Bone marrow (tissue), 2 donors: ENCODE measurements at regions not wholly inside any gene's neighbourhood (a gene's known extent, or its start where the extent isn't known, plus 50 kb on each side); places are given as distances from the start of the nearest gene placed in this dataset.

Experiments used
- DNase-seq, 2 donors: peaks; one replicate each; lab custom pipeline; 2025; lab: John Stamatoyannopoulos, UW

DNA sequence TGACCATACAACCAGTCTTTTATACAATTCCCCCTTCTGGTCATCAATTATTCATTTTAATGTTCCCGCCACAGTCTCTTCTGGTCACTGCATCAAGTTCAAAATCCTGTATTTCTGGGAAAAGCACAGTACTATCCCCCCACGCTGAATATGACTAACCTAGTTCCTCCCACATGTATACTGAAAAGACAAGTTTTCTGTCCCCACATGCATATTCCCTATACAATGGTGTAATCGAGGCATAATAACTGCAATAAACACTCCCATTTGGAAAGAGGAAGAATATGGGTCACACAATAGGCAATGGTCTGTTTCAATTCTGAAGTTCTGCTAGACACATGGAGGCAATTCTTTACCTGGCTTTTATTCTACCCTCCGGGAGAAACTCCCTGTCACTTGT lies 344.9 kb downstream of the EFNA5 start:
- no peak for DNase-seq

DNA sequence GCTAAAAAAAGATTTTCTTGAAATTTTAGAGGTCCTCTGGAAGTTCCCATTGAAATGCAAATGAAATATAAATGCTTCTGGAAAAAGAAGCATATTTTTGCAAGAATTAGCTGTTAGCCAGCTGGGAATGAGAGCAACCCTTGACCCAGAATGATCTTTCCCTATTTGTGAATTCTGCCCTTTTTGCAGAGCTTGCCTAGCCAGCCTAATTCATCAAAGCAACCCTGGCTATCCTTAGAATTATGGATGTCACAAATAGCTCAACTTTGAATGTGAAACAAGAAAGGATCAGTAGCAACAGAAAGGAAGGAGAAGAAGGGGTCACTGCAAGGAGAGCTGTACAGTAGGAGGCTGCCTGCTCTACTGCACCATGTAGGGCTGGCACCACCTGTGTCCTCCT lies 345.9 kb downstream of the EFNA5 start:
- DNase-seq = no peak

DNA sequence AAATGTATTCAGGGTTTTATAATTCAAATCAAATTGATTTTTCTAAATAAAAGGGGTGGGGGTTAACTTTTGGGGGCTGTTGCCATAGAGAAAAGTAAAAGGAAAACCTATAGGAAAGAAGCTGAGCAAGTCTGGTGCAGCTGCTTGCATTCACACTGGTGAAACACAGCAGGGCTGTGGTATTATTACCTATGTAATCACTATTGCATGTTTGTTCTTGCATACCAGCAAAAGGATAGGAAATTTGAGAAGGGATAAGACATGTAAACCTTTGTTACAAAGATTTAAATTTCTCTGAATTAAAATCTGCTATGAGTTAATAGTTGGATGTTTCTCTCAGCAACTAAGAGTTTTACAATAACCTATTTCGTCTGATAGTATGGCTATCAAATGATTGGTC lies 346.7 kb downstream of the EFNA5 start:
- DNase-seq = no peak

DNA sequence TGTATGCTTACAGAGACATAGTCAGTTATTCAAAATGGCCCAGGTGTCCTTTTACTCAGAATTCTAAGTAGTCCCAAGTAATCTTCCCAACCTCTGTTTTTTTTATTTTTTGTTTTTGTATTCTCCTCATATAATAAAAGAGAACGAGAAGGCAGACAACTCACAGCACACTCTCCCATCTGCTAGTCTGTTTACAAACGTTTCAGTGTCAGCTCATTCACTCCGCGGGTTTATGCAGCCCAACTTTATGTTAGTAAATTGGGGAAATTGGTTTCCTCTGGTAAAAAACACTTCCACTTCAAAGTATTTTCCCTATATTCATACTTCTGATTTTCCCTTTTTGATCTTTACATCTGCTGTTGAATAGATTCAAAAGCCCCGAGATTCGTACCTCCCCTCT lies 347.2 kb downstream of the EFNA5 start:
- no peak for DNase-seq

DNA sequence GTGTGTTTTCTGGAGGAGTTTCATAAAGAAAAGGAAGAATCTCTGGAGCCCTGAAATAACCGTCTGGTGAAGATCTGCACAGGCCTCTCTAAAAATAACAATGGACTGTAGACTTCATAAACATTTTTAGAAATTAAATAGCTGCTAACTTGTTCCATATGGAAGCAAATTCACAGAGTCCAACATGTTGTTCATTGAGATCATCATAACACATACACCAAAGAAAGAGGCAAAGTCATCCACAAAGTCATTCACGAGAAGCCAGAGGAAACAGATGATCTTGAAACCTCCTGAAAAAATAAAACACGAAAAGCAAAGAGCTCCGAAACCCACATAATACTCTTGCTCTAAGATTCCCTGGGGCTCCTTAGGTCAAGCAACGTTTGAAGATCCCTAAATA lies 347.8 kb downstream of the EFNA5 start:
- no peak for DNase-seq

DNA sequence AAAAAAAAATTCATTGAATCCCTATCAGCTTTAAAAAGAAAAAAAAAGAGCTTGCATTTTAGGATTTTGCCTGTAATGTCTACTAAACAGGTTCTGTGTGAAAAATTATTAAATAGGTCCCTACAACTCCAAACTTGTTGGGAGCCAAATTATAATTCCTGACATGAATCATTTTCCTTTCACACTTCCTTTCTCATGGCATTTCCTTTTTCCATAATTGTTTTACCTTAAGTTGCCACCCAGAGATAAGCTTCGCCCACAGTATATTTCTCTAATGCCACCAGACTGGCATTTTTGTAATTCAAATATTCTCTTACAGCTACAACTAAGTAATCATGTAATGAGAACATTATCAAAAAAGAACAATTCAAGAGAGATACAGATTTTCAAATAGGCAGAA lies 348.8 kb downstream of the EFNA5 start:
- no peak for DNase-seq

DNA sequence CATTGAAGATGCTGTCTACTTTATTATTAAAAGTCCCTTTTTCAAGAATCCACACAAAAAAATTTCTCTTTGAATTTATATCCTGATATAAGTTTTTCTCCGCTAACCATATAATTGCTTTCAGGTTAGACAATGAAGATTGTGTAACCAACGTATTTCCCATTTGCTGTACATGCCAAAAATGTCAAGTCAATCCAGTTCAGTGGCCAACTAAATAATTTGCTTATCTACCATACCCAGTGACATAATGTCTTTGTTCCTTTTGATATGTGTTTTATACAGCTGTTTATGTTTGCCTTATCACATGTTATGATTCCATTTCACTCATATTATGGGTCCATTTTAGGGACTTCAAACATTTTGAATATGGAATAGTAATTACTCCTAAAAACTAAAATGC lies 349.9 kb downstream of the EFNA5 start:
- DNase-seq = no peak

DNA sequence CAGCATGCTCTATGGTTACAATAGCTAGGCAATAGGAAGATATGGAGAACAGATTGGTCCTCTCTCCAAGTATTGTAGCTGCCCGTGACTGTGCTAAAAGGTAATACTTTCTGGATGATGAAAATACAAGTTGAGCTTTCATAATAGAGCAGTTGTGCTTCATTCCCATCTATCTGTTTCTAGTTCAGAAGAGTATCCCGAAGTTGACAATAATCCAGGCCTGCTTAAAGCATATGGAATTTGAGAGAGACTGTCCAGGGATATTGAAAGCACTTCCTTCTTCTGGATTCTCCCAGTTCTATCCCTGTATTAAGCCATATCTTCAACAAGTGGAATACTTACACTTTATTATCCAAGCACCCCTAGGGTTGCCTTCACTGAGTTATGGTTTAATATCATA lies 350.4 kb downstream of the EFNA5 start:
- no peak for DNase-seq

DNA sequence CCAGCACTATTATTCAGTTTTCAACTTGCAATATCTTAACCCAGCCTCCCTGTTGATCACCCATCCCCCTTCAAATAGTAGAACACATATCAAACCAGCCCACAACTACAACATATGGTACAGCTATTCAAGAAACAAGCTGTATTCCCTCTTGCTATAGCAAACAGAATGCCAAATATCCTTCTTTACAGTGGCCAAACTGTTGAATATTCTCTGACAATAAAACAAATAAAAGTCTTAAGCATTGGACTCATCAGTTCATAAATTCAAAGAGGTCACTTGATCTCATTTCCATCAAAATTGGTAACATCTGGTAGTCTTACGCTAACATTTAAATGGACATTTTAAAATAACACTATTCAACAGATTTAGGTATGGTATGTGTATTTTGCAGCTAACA lies 350.8 kb downstream of the EFNA5 start:
- DNase-seq = no peak

DNA sequence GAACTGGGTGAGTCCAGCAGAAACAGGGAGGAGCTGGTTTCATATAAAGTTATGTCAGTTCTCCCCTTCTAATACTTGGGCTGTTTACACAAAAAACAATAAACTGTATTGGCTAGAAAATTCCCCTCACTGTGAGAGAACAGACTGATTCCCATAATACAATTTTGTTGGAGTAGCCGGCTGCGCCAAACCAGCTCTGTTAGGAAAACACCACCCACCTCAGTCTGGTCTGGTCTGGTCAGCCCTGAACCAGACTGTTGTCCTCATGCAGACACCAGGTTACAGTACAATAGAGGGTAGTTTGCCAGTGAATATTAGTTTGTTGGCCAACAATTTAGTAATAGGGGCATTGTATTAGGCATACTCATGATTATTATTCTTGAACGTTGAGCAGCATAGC lies 356.4 kb downstream of the EFNA5 start:
- DNase-seq = no peak

DNA sequence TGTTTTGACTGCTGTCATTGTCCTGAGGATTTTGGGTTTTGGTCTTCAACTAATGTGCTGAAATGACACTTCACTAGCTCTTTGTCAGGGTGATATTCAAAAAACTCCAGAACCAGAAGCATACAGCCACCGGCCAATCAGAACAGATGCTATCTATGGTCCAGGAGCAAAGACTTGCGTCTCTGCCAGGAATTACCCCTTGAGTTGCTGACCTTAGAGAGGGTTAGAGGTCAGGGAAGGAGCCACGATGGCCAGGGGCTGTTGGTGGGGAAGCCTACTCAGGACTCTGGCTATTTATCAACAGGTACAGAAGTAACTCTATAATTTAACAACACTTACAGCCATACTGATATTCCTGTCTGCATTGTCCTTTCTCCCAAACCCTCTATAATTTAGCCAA lies 356.8 kb downstream of the EFNA5 start:
- DNase-seq = no peak

DNA sequence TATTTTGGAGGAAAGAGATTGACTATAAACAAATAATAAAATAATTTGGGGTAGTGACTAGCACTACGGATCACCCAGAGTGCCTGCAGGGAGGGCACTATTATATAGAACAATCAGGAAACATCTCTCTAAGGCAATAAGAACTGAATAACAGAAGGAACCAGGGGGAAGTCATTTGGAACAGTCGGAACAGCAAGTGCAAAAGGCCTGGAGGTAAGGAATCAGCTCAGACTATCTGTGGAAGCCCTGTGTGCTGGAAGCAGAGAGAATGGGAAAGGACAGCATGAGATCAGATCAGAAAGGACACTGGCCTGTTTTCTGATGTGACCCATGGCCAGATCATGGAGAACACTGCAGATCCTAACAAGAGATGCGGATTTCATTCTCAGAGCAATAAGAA lies 357.6 kb downstream of the EFNA5 start:
- no peak for DNase-seq

DNA sequence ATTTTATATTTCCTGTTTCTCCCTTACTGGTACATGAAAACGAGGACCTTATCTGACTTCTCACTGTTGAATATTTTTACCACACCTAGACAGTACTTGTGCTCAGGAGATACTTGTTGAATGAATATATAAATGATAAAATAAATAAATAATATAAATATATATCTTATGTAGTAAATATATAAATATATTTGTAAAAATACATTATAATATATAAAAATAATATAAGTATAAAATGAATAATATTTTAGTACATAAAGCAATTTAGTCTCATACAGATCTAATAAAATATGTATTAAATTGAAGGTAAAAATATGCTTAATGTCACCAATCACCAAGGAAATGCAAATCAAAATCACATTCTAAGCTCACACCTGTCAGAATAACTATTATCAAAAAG lies 360.6 kb downstream of the EFNA5 start:
- DNase-seq = no peak

DNA sequence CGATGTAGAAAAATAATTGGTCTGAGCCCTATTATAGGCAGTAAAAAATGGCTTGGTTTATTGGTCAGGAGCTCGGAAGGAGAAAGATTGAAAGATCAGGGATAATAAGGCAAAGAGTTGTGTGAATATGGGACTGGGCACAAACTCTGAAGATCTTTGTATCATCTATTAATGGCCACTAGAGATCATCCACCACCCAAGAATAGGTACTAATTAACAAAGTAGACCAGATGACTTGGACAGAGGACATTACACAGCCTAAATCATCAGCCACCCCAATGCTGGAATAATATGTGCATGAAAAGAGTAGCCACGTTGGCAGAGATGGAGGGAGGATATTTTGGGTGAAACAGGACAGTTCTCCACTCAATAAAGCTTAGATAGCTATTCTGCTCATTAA lies 364.1 kb downstream of the EFNA5 start:
- no peak for DNase-seq

DNA sequence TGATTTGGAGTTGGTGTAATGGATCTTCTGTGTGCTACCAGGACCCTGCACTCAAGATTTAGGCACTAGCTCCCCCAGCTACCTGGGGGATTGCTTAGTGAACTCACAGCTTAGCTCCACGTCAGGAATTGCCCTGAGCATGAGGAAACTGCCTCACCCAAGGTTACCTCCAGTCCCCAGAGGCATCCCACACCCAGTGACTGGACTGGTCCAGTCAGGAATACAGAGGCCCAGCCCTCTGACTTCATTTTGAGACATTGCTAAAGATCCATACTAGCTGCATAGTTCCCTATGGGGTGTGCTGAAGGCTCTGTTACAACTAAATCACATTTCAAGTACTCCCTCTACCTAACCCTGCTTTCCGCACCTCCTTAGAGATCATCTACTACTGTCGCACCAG lies 364.7 kb downstream of the EFNA5 start:
- DNase-seq = no peak

DNA sequence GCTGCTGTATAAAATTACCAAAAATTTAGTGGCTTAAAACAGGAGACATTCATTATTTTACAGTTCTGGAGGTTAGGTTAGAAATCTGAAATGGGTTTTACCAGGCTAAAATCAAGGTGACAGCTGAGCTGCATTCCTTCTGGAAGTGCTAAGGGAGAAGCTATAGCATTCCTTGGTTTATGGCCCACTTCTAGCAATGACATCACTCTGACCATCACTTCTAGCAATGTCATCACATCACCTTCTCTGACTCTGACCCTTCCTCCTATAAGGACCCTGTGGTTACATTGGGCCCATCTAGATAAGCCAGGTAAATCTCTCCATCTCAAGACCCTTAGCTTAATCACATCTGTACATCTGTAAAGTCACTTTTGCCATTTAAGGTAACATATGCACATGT lies 366.1 kb downstream of the EFNA5 start:
- no peak for DNase-seq

DNA sequence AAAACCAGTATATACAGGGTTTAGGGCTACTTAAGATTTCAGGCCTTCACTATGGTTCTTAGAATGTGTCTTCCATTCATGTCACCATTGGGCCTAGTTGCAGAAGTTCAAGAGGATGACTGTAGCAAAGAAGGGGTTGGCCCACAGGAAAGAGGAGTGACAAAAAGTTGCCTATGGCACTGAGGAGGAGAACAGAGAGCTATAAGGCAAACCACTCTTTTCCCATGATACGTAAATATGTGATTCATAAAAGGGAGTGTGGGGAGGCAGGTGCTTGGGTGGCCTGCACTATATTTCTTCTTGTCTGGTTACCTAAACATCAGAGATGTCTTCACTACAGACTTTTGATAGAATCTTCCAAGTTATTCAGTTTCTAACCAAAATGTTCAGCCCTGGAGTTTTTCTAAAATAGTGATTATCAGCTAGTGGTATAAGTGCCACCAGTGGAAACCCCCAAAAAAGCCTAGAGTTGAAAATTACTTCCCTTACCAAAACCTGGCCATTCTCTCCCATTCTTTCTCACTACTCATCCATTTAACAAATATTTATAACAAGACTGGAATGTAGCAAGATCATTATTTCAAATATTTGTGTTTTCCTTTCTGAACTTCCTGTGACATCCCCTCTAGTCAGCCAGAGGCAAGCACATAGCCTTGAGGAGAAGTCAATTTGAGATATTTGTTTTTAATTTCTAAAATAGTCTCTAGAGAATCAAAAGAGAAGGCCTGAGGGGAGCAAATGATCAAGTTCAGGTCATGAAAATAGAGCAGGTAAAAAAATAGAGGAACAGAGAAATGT lies 367.4 kb downstream of the EFNA5 start:
- no peak for DNase-seq

DNA sequence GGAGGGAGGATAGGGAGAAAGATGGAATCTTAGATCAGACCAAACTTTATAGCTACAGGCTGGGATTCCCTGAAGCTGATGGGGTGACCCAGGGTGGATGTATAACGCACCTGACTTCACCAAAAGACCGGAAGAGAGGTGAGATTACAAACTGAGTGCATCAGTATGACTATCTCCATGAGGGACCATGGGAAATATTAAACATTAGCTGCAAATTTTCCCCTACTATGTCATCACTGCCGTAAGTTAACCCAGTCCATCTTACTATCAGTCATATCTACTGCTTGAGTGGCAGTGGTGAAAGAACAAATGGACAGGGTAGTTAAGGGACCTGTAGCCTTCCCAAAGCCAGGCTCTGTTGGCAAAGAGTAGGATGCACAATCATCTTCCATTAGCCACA lies 368.3 kb downstream of the EFNA5 start:
- DNase-seq = no peak

DNA sequence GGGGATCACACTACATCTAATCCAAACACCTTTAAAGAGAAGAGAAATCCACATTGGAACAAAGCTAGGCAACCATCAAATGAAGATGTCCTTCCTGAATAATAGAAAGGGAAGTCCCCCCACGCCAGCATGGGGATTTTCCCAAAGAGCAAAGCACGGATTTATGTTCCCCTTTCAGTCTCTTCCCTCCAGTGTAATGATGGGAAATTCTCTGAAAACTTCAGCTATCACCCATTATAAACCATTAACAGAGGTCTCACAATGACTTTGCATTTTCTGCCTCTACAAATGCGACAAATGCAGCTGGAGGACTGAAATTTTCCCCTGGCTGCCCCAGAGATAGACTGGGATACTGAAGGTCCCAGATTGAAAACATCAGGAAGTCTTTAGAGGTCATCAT lies 368.7 kb downstream of the EFNA5 start:
- DNase-seq = no peak

DNA sequence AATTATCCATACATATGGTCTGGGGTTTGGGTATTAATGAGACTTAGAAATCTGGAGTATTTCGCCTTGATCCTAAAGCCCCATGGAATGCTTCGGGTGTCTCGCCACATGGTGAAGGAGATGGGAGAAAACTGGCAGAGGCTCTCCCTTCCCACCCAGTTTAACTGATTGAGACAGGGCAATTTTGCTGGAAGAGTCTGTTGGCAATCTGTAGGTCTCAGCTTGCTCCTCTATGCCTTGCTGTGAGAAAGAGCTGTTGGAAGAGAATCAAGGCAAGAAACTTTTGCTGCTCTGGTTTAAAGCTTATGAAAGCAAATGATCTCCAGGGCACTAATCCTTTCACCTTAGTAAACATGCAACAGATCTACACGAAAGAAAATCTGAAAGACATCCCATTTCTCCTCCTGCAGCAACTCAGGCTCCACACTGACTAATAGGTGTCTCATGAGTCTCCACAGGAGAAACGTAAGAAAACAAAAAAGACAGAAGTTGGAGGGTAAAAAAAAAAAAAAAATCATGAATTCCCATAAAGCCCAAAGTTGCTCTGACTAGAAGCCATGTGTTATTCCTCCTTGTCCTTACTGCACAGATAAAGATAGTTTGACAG lies 369.9 kb downstream of the EFNA5 start:
- DNase-seq = no peak

DNA sequence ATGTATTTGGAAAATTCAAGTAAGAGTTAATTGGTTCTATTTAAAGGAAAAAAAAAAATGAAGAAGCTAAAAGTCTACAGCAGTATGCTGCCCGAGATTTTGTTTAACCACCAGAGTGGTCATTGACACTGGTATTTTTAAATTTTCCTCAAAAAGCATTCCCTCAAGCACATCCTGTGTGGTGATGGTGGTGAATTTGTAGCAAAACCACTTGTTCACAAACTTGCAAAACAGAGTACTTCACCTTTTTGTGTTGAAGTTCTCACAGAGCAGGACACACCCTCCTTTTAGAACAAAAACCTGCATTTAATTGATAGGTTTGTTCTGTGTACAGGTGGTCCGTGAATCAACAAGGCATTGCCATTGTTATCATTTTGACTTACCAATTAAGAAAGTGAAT lies 374.2 kb downstream of the EFNA5 start:
- no peak for DNase-seq

DNA sequence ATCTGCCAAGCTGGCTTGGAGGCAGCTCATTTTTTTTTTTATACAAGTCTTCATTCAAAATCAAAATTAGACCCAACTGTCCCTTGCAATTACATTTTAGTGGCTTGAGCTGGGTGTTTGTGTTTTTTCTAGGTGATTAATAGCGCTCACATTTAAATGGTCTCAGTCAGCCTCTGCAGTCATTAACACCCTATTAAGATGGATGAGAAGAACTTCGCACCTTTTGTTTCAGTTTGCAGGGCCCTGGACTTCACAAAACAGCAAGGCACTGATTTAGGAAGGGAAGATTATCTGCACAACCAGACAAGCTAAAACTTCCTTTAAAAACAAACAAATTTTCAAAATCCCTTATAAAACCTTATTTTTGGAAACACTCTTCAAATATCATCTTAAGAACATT lies 374.8 kb downstream of the EFNA5 start:
- no peak for DNase-seq

DNA sequence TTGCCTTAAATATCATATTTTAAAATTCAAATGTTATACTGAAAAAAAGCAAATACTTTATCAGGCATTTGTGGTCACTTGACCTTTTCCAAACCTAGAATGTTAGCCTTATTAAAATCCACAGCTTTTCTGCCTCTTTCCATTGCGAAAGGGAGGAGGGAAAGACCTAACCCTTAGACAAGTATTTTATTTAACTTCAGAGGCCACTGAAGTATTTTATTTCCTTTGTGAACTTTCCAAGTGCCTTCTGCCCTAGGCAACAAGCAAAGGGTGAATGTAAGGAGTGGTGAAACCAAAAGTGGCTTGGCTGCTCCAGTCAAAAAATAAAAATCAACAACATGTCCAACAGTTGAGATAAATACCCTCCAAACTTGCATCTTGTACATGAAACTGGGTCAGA lies 376.1 kb downstream of the EFNA5 start:
- no peak for DNase-seq

DNA sequence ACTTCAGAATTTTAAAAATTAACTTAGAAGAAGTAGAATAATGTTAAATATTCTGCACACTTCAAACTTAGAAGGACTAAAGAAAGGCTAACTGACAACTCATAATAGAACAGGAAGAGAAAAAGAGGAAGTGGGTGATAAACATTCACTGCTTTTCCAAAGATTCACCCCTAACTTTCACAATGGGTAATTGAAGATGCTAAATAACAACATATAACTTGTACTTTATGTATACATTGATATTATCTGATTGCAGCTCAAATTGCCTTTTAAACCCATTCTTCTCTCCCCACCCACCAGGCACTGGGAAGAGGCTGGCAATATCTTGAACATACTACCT lies 376.6 kb downstream of the EFNA5 start:
- DNase-seq = peak in 1 of 2 donors; percentile 51
